NCI-H1436 (cell line): ENCODE measurements at regions not wholly inside any gene's neighbourhood (a gene's known extent, or its start where the extent isn't known, plus 50 kb on each side); places are given as distances from the start of the nearest gene placed in this dataset.

Source experiments
- DNase-seq: peaks from one replicate; lab custom pipeline; 2025; lab: John Stamatoyannopoulos, UW

- no peak for DNase-seq
Observed at GRCh38 chr10:33412653-33413361, 78.3 kb upstream of the NRP1 start.

- no peak for DNase-seq
Observed at GRCh38 chr10:33412241-33412640, 77.8 kb upstream of the NRP1 start.

GRCh38 chr10:33410860-33411234 is 76.4 kb upstream of the NRP1 start:
- no peak for DNase-seq

GRCh38 chr10:33410096-33410859 is 75.8 kb upstream of the NRP1 start:
- no peak for DNase-seq

- no peak for DNase-seq
Observed at GRCh38 chr10:33406596-33406995, 72.1 kb upstream of the NRP1 start.

GRCh38 chr10:33402220-33403073 is 68.0 kb upstream of the NRP1 start:
- no peak for DNase-seq

GRCh38 chr10:33401300-33401699 is 66.8 kb upstream of the NRP1 start:
- no peak for DNase-seq

- no peak for DNase-seq
Observed at GRCh38 chr10:33398796-33399195, 64.3 kb upstream of the NRP1 start.

GRCh38 chr10:33396938-33397337 is 62.5 kb upstream of the NRP1 start:
- no peak for DNase-seq

GRCh38 chr10:33396279-33396678 is 61.8 kb upstream of the NRP1 start:
- DNase-seq = no peak

GRCh38 chr10:33395201-33395600 is 60.7 kb upstream of the NRP1 start:
- no peak for DNase-seq

GRCh38 chr10:33392706-33393105 is 58.2 kb upstream of the NRP1 start:
- DNase-seq = no peak

- DNase-seq = no peak
Observed at GRCh38 chr10:33391611-33392465, 57.4 kb upstream of the NRP1 start.

- no peak for DNase-seq
Observed at GRCh38 chr10:33390046-33390445, 55.6 kb upstream of the NRP1 start.

- no peak for DNase-seq
Observed at GRCh38 chr10:33388785-33389184, 54.3 kb upstream of the NRP1 start.

GRCh38 chr10:33388382-33388781 is 53.9 kb upstream of the NRP1 start:
- DNase-seq = no peak

GRCh38 chr10:33387720-33388119 is 53.3 kb upstream of the NRP1 start:
- DNase-seq = no peak

- no peak for DNase-seq
Observed at GRCh38 chr10:33386926-33387325, 52.5 kb upstream of the NRP1 start.

GRCh38 chr10:33385686-33386085 is 51.2 kb upstream of the NRP1 start:
- DNase-seq = no peak

GRCh38 chr10:33385015-33385414 is 50.5 kb upstream of the NRP1 start:
- DNase-seq = no peak
